ENCODE measurements at regions not wholly inside any gene's neighbourhood (a gene's known extent, or its start where the extent isn't known, plus 50 kb on each side); places are given as distances from the start of the nearest gene placed in this dataset.

- H3K79me2 ChIP-seq (ENCODE audit: low read depth) = no peaks in the 10 kb centered on the region
- H2AFZ ChIP-seq = no peak overlapping the region
- H3K4me2 ChIP-seq = no peak overlapping the region
- TF ChIP-seq EZH2 (IDR thresholded peaks at IDR 0.05; ENCODE audit: low read depth) = no peak
- no peak for TF ChIP-seq CTCF (conservative IDR thresholded peaks at IDR 0.05)
- H3F3A ChIP-seq (ENCODE audit: insufficient read depth, low read depth) = 0 out of 2 replicates have a peak, but pooled peaks cover 3% of the 10 kb centered on the region
- H3K27me3 ChIP-seq (ENCODE audit: insufficient read depth, low read depth) = no peaks in the 10 kb centered on the region
- ChIA-PET CTCF (no interaction called here), POLR2A (ENCODE audit: unreplicated experiment) (no interaction called here)
- H3K27ac ChIP-seq = no peak overlapping the region
- H3K4me3 ChIP-seq = no peak overlapping the region
- H4K20me1 ChIP-seq (ENCODE audit: insufficient read depth) = no peaks in the 10 kb centered on the region
- no peaks in the 10 kb centered on the region for H3K9me2 ChIP-seq (ENCODE audit: insufficient read depth)
- DNase-seq = no peak
- intact Hi-C loops (cut with micrococcal nuclease; ENCODE audit: unreplicated experiment) = no loop called here
- no peaks in the 10 kb centered on the region for H3K9me3 ChIP-seq (ENCODE audit: insufficient read depth, low read depth)
- H3K4me1 ChIP-seq (replicated peaks; ENCODE audit: insufficient read depth) = peaks cover 10% of the 10 kb centered on the region; the same call in 1 of the 2 replicates
- H3K36me3 ChIP-seq (ENCODE audit: low read depth) = no peaks in the 10 kb centered on the region
- no TSS peak for BruUV-seq (replicated peaks)
Observed at GRCh38 chr3:144059481-144059880, 87.9 kb downstream of the DIPK2A start.

GRCh38 chr3:144060881-144061280, 89.3 kb downstream of the DIPK2A start:
- Histone ChIP-seq H3K79me2 (ENCODE audit: low read depth) (no peaks in the 10 kb centered on the region), H3K27me3 (ENCODE audit: insufficient read depth, low read depth) (no peaks in the 10 kb centered on the region), H3K9me2 (ENCODE audit: insufficient read depth) (no peaks in the 10 kb centered on the region), H4K20me1 (ENCODE audit: insufficient read depth) (no peaks in the 10 kb centered on the region), H3K4me1 (replicated peaks; ENCODE audit: insufficient read depth) (peaks cover 2% of the 10 kb centered on the region; the same call in 1 of the 2 replicates), H3F3A (ENCODE audit: insufficient read depth, low read depth) (no peaks in the 10 kb centered on the region), H3K9me3 (ENCODE audit: insufficient read depth, low read depth) (no peaks in the 10 kb centered on the region), H3K36me3 (ENCODE audit: low read depth) (no peaks in the 10 kb centered on the region), H2AFZ (no peak overlapping the region), H3K27ac (no peak overlapping the region), H3K4me3 (no peak overlapping the region), H3K4me2 (no peak overlapping the region)
- intact Hi-C loops (cut with micrococcal nuclease; ENCODE audit: unreplicated experiment) = no loop called here
- no TSS peak for BruUV-seq (replicated peaks)
- ChIA-PET POLR2A (ENCODE audit: unreplicated experiment) (no interaction called here), CTCF (no interaction called here)
- no peak for DNase-seq
- TF ChIP-seq EZH2 (IDR thresholded peaks at IDR 0.05; ENCODE audit: low read depth) (no peak), CTCF (conservative IDR thresholded peaks at IDR 0.05) (no peak)

DNA sequence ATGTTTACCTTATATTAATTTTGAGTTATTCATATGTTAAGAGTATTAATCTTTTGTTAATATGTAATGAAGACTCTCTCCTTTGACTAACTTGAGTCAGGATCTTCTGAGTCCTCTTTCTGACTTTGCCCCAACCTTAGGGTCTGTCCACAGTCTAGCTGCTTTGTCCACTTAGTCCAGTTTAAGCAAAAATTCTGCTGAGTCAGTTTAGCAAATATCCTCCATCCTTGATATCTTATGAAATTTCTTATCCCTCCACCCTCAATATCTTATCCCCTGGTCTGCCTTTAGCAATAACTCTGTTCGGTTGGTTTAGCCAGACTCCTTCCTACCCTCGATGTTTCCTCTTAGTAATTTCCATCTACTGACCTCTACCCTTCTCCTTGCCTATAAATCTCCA, 91.7 kb downstream of the DIPK2A start:
- no peak overlapping the region for H3K4me3 ChIP-seq
- intact Hi-C loops (cut with micrococcal nuclease; ENCODE audit: unreplicated experiment) = no loop called here
- H3K9me2 ChIP-seq (ENCODE audit: insufficient read depth) = no peaks in the 10 kb centered on the region
- H3K9me3 ChIP-seq (ENCODE audit: insufficient read depth, low read depth) = no peaks in the 10 kb centered on the region
- POLR2A ChIA-PET (ENCODE audit: unreplicated experiment) = no interaction called here
- TF ChIP-seq EZH2 (IDR thresholded peaks at IDR 0.05; ENCODE audit: low read depth) (no peak), CTCF (conservative IDR thresholded peaks at IDR 0.05) (no peak)
- no TSS peak for BruUV-seq (replicated peaks)
- H3K27ac ChIP-seq = no peak overlapping the region
- H3K36me3 ChIP-seq (ENCODE audit: low read depth) = no peaks in the 10 kb centered on the region
- H3K27me3 ChIP-seq (ENCODE audit: insufficient read depth, low read depth) = no peaks in the 10 kb centered on the region
- no peaks in the 10 kb centered on the region for H4K20me1 ChIP-seq (ENCODE audit: insufficient read depth)
- no peaks in the 10 kb centered on the region for H3F3A ChIP-seq (ENCODE audit: insufficient read depth, low read depth)
- no peak for DNase-seq
- no peak overlapping the region for H3K4me2 ChIP-seq
- H3K4me1 ChIP-seq (replicated peaks; ENCODE audit: insufficient read depth) = no peaks in the 10 kb centered on the region; the same call in 1 of the 2 replicates
- 0 out of 2 replicates have a peak overlapping the region, but pooled peaks have one; percentile 11 for H2AFZ ChIP-seq
- H3K79me2 ChIP-seq (ENCODE audit: low read depth) = no peaks in the 10 kb centered on the region
- CTCF ChIA-PET = no interaction called here

Measured in PC-9 (cell line).